Tibial nerve (tissue), 4 donors: ENCODE measurements at regions not wholly inside any gene's neighbourhood (a gene's known extent, or its start where the extent isn't known, plus 50 kb on each side); places are given as distances from the start of the nearest gene placed in this dataset.

ENCODE experiments used
- DNase-seq, 2 donors: peaks; one replicate each; pipeline ENCODE4 v3.0.0-alpha.2; 2019; ENCODE audit warnings: low spot score in 2 of 2
- H3K27ac ChIP-seq, 4 donors: fragments of 200-600 bp; sonication (generic) in 3 of 4; one replicate each; pipeline ENCODE4 v1.5.1; 2017 to 2019; ENCODE audit warnings: mild to moderate bottlenecking in 1 of 4
- H3K27me3 ChIP-seq, 2 donors: fragments of 200-600 bp; sonication (generic) in 1 of 2; one replicate each; pipeline versions ENCODE4 v1.5.1 to v1.6.0; 2017 to 2019
- H3K36me3 ChIP-seq, 3 donors: fragments of 200-600 bp; sonication (generic); one replicate each; pipeline ENCODE4 v1.5.1; 2018 to 2019
- H3K4me1 ChIP-seq, 4 donors: fragments of 200-600 bp; sonication (generic) in 3 of 4; one replicate each; pipeline ENCODE4 v1.5.1; 2017 to 2019
- H3K4me3 ChIP-seq, 4 donors: fragments of 200-600 bp; sonication (generic) in 3 of 4; one replicate each; pipeline ENCODE4 v1.5.1; 2017 to 2019; ENCODE audit warnings: mild to moderate bottlenecking in 1 of 4, moderate library complexity in 1 of 4
- H3K9me3 ChIP-seq, 4 donors: fragments of 200-600 bp; sonication (generic) in 3 of 4; one replicate each; pipeline ENCODE4 v1.5.1; 2017 to 2019
- CTCF ChIP-seq, 5 experiments: fragments of 200-600 bp in 3 of 5; fragments of 450-650 bp in 2 of 5; sonication (generic) in 3 of 5; IDR thresholded peaks; one replicate each; pipeline ENCODE4 v1.5.1; 2016 to 2019; ENCODE audit warnings: antibody characterized with exemption in 5 of 5, mild to moderate bottlenecking in 3 of 5, moderate library complexity in 2 of 5
- EP300 ChIP-seq, 2 donors: sonication (generic); formaldehyde crosslinking; IDR thresholded peaks; one replicate each; pipeline ENCODE4 v1.6.1; 2017; ENCODE audit warnings: antibody characterized with exemption in 2 of 2, mild to moderate bottlenecking in 1 of 2
- POLR2A ChIP-seq, 2 donors: fragments of 450-650 bp; IDR thresholded peaks; one replicate each; pipeline ENCODE4 v1.6.1; 2017; ENCODE audit warnings: antibody characterized with exemption in 2 of 2, mild to moderate bottlenecking in 2 of 2, moderate library complexity in 2 of 2
- WGBS, 2 donors: methylation state at CpG; one replicate each; pipeline ENCODE4 v1.1.5; 2018; 5-methylcytosine and 5-hydroxymethylcytosine counted together

- no peaks in the 10 kb centered on the region for H3K27me3 ChIP-seq
- no peak overlapping the region for H3K4me3 ChIP-seq
- H3K4me1 ChIP-seq = no peaks in the 10 kb centered on the region
- H3K9me3 ChIP-seq = no peaks in the 10 kb centered on the region
- H3K36me3 ChIP-seq = no peaks in the 10 kb centered on the region
- no peak overlapping the region for H3K27ac ChIP-seq
- WGBS, 2 donors = 84 to 95% methylated on average over 3 of the region's 3 CpGs
- no peak for DNase-seq
- no peak for TF ChIP-seq POLR2A (IDR thresholded peaks at IDR 0.05)
- TF ChIP-seq CTCF (IDR thresholded peaks at IDR 0.05) = no peak
- no peak for TF ChIP-seq EP300 (IDR thresholded peaks at IDR 0.05)
Measured at GRCh38 chr11:29260939-29261705, 755.7 kb downstream of the KCNA4 start.

GRCh38 chr11:29258411-29258810 lies 758.4 kb downstream of the KCNA4 start:
- H3K27me3 ChIP-seq = no peaks in the 10 kb centered on the region
- no peaks in the 10 kb centered on the region for H3K4me1 ChIP-seq
- no peak overlapping the region for H3K4me3 ChIP-seq
- no peaks in the 10 kb centered on the region for H3K36me3 ChIP-seq
- no peaks in the 10 kb centered on the region for H3K9me3 ChIP-seq
- no peak overlapping the region for H3K27ac ChIP-seq
- no peak for TF ChIP-seq CTCF (IDR thresholded peaks at IDR 0.05)
- no peak for TF ChIP-seq EP300 (IDR thresholded peaks at IDR 0.05)
- TF ChIP-seq POLR2A (IDR thresholded peaks at IDR 0.05) = no peak
- 38 to 43% methylated on average over 3 of the region's 3 CpGs for WGBS, 2 donors
- DNase-seq = no peak

GRCh38 chr11:29256580-29256979 lies 760.2 kb downstream of the KCNA4 start:
- no peak for TF ChIP-seq CTCF (IDR thresholded peaks at IDR 0.05)
- no peak for TF ChIP-seq EP300 (IDR thresholded peaks at IDR 0.05)
- no peak for TF ChIP-seq POLR2A (IDR thresholded peaks at IDR 0.05)
- no peak for DNase-seq
- no peak overlapping the region for H3K4me3 ChIP-seq
- H3K27me3 ChIP-seq = no peaks in the 10 kb centered on the region
- WGBS, 2 donors = 0% methylated on average over 1 of the region's 1 CpG
- H3K36me3 ChIP-seq = no peaks in the 10 kb centered on the region
- no peak overlapping the region for H3K27ac ChIP-seq
- no peaks in the 10 kb centered on the region for H3K4me1 ChIP-seq
- no peaks in the 10 kb centered on the region for H3K9me3 ChIP-seq

- DNase-seq = no peak
- Histone ChIP-seq H3K4me3 (no peak overlapping the region), H3K27ac (no peak overlapping the region), H3K9me3 (no peaks in the 10 kb centered on the region), H3K36me3 (no peaks in the 10 kb centered on the region), H3K27me3 (no peaks in the 10 kb centered on the region), H3K4me1 (no peaks in the 10 kb centered on the region)
- 75 to 86% methylated on average over 2 of the region's 2 CpGs for WGBS, 2 donors
- no peak for TF ChIP-seq POLR2A (IDR thresholded peaks at IDR 0.05)
- no peak for TF ChIP-seq CTCF (IDR thresholded peaks at IDR 0.05)
- TF ChIP-seq EP300 (IDR thresholded peaks at IDR 0.05) = no peak
Measured at GRCh38 chr11:29255401-29255800, 761.4 kb downstream of the KCNA4 start.

GRCh38 chr11:29251738-29252137 lies 765.1 kb downstream of the KCNA4 start:
- TF ChIP-seq POLR2A (IDR thresholded peaks at IDR 0.05) (no peak), CTCF (IDR thresholded peaks at IDR 0.05) (no peak), EP300 (IDR thresholded peaks at IDR 0.05) (no peak)
- Histone ChIP-seq H3K4me3 (no peak overlapping the region), H3K36me3 (no peaks in the 10 kb centered on the region), H3K4me1 (no peaks in the 10 kb centered on the region), H3K27ac (no peak overlapping the region), H3K9me3 (no peaks in the 10 kb centered on the region), H3K27me3 (no peaks in the 10 kb centered on the region)
- no peak for DNase-seq
- WGBS, 2 donors = 77 to 80% methylated on average over 4 of the region's 4 CpGs
